ENCODE measurements at regions not wholly inside any gene's neighbourhood (a gene's known extent, or its start where the extent isn't known, plus 50 kb on each side); places are given as distances from the start of the nearest gene placed in this dataset.

DNA sequence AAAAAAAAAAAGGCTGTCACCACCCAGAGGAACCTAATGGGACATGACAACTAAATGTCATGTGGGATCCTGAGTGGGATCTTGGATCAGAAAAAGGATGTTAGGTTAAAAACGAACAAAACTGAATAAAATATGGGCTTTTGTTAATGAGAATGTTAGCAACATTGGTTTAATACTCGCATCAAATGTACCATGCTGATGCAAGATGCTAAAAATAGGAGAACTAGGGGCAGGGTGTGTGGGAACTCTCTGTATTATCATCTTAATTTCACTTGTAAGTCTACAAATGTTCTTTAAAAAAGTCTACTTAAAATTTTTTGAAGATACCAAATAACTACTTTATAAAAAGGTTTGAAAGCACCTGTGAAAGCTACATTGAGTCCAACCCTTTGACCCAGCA is 88.8 kb upstream of the PRR5 start:
- DNase-seq (ENCODE audit: low read depth): no peak

DNA sequence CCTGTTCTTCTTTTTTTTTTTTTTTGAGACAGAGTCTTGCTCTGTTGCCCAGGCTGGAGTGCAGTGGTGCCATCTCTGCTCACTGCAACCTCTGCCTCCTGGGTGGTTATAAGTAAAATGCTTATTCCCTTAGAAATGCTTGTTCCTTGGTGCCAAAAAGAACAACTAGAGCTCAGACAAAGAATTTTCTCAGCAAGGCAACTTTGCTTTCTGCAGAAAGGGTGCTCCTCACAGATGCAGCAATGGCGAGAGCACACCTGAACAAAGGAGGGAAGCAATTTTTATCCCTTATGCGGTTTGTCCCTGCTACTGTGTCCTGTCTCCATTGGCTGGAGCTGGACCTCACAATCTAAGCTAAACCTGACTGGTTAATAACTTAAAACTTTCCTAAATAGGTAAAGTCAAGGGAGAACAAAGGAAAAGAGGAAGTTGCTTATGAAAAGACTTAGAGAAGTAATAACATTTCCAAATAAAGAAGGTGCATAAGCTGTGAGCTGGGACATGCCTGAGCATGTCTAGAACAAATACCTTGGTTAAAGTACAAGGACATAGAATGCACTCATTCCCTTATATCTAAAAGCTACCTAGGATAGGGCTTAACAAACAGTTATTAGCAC is 90.0 kb upstream of the PRR5 start:
- DNase-seq (ENCODE audit: low read depth): no peak

DNA sequence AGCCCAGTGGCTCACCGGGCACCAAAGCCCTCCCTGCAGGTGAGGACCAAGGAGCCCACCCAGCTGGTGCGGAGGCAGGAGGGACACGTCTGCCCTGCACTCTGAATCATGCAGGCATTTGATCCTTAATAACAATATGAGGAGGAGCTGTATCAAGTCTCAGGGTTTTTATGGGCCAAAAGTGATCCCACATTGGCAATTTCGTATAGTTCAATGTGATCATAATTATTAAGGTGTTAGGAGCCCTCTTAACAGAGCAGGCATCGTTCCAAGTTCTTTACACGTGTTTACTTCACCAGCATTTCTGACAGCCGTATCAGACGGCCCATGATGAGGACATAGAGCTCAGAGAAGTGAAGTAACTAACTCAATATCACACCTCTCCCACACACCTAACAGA is 91.9 kb upstream of the PRR5 start:
- DNase-seq (ENCODE audit: low read depth): no peak

- no peak for DNase-seq (ENCODE audit: low read depth)
Measured at GRCh38 chr22:44609400-44609988, 92.5 kb upstream of the PRR5 start.

GRCh38 chr22:44608597-44609399 is 93.2 kb upstream of the PRR5 start:
- DNase-seq (ENCODE audit: low read depth): no peak

DNA sequence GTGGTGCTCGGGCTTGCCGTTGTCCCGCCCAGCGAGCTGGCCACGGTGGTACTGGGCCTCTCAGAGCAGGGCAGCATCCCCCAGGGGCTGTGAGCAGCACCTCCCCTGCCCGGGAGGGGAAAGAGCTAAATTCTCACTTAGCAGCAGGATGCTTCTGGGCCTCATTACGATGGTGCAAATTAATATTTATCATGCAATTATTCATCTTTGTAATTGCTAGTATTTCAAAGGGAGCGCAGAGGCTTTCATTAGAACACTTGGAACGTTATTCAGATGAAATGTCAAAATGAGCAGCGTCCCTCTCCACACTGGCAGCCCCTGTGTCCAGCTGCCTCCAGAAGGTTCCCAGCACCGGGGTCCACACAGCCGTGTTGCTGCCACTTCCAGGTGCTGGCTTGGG is 95.9 kb upstream of the PRR5 start:
- no peak for DNase-seq (ENCODE audit: low read depth)

- no peak for DNase-seq (ENCODE audit: low read depth)
Measured at GRCh38 chr22:44605486-44605885, 96.5 kb upstream of the PRR5 start.

- DNase-seq (ENCODE audit: low read depth): no peak
Measured at GRCh38 chr22:44604991-44605390, 97.0 kb upstream of the PRR5 start.

GRCh38 chr22:44604455-44604854 is 97.5 kb upstream of the PRR5 start:
- no peak for DNase-seq (ENCODE audit: low read depth)

DNA sequence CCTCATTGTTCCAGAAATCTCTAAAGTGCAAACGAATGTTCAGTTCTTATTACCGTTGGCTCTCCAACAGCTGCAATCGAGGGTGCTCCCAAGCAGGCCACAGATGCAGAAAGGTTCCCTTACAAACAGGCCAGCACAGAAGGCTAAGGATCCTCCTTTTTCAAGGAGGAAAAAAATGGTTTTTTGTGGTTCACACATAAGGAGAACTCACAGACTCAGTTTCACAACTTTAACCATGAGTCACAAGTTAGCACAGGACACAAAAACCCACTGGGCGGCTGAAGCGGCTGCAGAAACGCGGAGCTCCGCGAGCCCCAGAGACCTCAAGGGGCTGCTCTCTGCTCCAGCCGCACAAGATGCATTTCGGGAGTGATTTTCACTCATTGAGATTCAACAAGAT is 98.2 kb upstream of the PRR5 start:
- DNase-seq (ENCODE audit: low read depth): no peak

DNA sequence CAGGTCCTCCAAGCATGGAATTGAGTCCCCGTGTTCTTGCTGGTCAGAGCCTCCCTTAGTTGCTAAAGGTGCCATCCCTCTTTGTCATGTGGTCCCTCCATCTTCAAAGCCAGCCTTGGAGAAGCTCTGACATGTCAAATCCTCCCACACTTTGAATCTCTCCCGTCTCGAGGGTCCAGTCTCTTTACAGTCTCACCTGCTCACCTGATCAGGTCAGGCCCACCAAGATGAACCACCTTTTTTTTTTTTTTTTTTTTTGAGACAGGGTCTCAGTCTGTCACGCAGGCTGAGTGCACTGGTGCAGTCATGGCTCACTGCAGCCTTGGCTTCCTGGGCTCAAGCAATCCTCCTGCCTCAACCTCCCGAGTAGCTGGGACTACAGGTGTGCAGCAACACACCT is 100.3 kb upstream of the PRR5 start:
- no peak for DNase-seq (ENCODE audit: low read depth)

DNA sequence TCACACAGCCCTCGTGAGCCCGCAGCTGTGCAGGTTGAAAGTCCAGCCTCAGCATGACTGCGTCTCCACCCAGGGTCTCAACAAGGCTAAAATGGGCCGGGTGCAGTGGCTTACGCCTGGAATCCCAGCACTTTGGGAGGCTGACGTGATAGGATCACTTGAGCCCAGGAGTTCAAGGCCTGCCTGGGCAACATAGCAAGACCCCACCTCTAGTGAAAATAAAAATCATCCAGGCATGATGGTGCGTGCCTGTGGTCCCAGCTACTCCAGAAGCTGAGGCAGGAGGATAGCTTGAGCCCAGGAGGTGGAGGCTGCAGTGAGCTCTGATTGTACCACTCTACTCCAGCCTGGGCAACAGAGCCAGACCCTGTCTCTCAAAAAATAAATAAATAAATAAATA is 100.8 kb upstream of the PRR5 start:
- DNase-seq (ENCODE audit: low read depth): no peak

- no peak for DNase-seq (ENCODE audit: low read depth)
Measured at GRCh38 chr22:44600207-44600785, 101.7 kb upstream of the PRR5 start.

DNA sequence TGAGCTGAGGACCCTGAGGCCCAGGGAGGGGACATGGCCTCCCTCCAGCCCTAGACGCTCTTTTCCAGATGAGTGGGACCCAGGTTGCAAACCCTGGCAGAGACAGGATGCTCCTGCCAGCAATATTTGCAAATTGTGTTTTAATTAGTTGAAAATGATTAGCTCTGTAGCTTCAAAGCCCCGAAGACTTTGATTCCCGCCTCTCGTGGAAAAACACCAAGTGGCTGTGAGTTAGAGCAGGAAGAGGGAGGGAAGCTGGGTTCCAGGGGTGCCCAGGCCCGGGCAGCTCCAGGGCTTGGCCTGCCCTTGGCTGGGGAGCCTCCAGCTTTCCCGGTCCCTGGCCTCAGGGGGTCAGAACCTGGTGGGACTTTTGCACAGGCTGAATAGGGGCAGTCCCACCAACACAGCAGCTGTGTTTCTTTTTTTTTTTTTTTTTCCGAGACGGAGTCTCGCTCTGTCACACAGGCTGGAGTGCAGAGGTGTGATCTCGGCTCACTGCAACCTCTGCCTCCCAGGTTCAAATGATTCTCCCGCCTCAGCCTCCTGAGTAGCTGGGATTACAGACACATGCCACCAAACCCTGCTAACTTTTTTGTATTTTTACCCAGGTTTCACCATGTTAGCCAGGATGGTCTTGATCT is 101.6 kb upstream of the RTL6 start:
- no peak for DNase-seq (ENCODE audit: low read depth)

DNA sequence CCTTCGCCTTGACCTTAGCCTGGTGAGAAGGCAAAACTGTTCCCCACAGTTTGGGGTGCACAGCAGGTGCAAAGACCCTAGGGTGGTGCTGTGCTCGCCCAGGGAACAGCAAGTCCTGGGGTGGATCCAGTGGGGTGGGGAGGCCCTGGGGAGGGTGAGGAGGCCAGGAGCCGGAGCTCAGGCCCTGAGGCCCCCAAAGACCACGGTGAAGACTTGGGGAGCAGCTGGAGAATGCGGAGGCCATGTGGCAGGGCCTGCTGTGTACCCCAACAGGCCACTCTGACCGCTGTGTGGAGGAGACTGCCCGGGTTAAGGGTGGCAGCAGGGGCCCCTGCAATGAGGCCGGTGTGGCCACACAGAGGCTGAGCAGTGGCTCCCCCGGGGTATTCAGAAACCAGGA is 101.1 kb upstream of the RTL6 start:
- no peak for DNase-seq (ENCODE audit: low read depth)

GRCh38 chr22:44597616-44598015 is 99.6 kb upstream of the RTL6 start:
- no peak for DNase-seq (ENCODE audit: low read depth)

GRCh38 chr22:44596396-44597125 is 98.5 kb upstream of the RTL6 start:
- DNase-seq (ENCODE audit: low read depth): no peak

GRCh38 chr22:44595841-44596341 is 97.9 kb upstream of the RTL6 start:
- no peak for DNase-seq (ENCODE audit: low read depth)

DNA sequence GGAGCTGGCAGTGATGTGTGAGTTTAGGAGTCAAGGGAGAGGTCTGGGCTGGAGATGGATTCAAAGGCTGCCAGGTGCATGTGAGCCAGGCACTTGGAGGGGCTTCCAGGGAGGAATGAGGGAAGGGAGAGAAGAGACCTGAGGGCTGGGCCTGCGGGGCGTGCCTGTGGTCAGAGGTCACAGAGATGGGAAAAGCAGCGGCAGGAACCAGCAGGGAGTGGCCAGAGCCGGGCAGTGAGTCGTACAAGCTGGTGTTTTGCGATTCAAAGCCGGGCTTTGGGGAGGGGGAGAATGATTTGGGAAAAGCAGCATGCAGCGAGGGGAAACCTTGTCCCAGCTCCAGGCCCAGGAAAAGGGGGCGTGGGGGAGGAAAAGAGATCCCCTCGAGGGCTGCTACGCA is 96.9 kb upstream of the RTL6 start:
- DNase-seq (ENCODE audit: low read depth): no peak

- no peak for DNase-seq (ENCODE audit: low read depth)
Measured at GRCh38 chr22:44592824-44593148, 94.8 kb upstream of the RTL6 start.

GRCh38 chr22:44592126-44592823 is 94.2 kb upstream of the RTL6 start:
- DNase-seq (ENCODE audit: low read depth): no peak
